ENCODE measurements at regions not wholly inside any gene's neighbourhood (a gene's known extent, or its start where the extent isn't known, plus 50 kb on each side); places are given as distances from the start of the nearest gene placed in this dataset.

GRCh38 chr16:51722467-51722866, 571.4 kb upstream of the SALL1 start:
- no peak for DNase-seq (ENCODE audit: low spot score)

- DNase-seq (ENCODE audit: low spot score): no peak
Observed at GRCh38 chr16:51719376-51719775, 568.3 kb upstream of the SALL1 start.

- no peak for DNase-seq (ENCODE audit: low spot score)
Observed at GRCh38 chr16:51716195-51716594, 565.1 kb upstream of the SALL1 start.

- no peak for DNase-seq (ENCODE audit: low spot score)
Observed at GRCh38 chr16:51713502-51713901, 562.4 kb upstream of the SALL1 start.

- DNase-seq (ENCODE audit: low spot score): no peak
Observed at GRCh38 chr16:51710905-51711563, 560.0 kb upstream of the SALL1 start.

- no peak for DNase-seq (ENCODE audit: low spot score)
Observed at GRCh38 chr16:51710186-51710585, 559.1 kb upstream of the SALL1 start.

GRCh38 chr16:51708861-51709260, 557.8 kb upstream of the SALL1 start:
- no peak for DNase-seq (ENCODE audit: low spot score)

GRCh38 chr16:51707666-51708065, 556.6 kb upstream of the SALL1 start:
- DNase-seq (ENCODE audit: low spot score): no peak

- DNase-seq (ENCODE audit: low spot score): no peak
Observed at GRCh38 chr16:51705142-51705541, 554.1 kb upstream of the SALL1 start.

DNA sequence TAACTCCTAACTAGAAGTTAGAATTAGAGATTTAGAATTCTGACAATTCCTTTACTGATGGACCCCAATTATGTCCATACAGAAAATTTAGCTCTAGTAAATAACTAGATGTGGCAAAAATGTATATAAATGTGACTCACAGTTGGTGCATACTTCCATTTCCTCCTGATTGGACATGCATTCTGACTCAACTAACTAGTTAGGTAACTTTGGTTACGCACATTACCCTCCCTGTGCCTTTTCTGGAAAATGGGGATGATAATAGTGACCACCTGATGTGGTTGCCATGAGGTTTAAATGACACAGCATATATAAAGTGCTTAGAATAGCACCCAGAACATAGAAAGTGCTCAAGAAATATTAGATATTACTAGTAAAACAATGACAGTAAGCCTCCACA, 550.0 kb upstream of the SALL1 start:
- DNase-seq (ENCODE audit: low spot score): no peak

DNA sequence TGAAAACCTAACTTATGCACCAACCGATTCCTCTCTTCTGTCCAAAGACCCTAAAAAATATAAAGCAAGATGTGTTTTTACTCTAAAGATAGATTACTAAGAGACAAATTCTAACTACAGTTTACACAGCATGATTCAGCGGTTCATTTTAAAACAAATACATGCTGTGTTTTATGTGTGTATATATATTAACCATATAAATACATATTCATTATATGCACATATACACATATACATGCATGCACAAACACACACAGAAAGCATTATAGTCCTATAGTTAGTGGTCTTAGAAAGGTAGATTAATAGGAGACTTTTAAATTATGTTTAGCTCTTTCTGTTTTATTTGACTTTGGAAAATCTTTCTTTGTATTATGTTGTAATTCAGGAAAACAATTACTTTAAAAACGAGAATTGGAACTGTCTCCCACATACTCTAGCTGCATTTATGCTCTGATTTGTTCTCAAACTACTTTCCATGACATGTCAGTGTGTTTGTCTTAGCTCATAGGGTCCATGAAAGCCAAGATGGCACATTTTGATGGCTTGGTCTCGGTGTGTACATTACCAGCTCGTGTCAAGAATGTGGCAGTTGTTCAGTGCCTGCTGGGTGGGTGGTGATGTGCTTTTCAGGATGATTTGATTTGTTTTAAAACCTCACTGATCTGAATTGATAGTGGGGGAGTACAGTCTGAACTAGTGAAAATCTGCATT, 548.8 kb upstream of the SALL1 start:
- no peak for DNase-seq (ENCODE audit: low spot score)

- DNase-seq (ENCODE audit: low spot score): no peak
Observed at GRCh38 chr16:51698647-51699046, 547.6 kb upstream of the SALL1 start.

DNA sequence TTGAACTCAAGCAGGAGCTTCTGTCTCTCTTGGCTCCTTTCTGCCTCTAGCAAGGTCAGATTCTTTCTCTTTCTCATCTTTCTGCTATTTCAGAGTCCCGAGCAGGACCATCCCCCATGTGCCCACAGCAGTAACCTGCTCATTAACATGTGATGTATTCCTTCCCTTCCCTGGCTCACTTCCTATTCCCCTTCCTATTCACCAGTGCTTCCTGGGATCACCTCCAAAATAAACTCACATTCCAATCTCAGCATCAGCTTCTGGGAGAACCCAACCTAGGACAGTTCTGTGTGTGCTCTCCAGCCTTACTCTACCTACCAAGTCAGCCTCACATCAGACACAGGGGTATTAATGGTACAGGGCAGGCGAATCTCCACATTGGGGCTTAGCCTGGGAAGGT, 546.4 kb upstream of the SALL1 start:
- DNase-seq (ENCODE audit: low spot score): no peak

DNA sequence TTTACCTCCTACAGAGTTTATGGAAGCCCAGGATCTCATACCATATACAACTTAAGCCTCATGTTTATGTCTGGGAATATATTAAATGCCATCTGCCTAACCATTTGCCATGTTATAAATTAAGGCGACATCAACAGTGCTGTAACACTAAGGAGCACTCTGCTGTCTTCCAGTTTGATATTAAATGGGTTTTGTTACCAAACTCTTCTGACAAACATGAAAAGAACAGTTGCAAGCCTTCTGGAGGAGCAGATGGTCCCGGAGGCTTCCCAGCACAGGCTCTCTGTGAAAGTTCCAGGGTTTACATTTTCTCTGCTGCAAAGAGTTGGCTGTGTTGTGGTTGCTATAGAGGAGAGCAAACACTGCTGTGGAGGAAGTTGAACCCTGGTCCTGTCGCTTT, 545.3 kb upstream of the SALL1 start:
- no peak for DNase-seq (ENCODE audit: low spot score)

DNA sequence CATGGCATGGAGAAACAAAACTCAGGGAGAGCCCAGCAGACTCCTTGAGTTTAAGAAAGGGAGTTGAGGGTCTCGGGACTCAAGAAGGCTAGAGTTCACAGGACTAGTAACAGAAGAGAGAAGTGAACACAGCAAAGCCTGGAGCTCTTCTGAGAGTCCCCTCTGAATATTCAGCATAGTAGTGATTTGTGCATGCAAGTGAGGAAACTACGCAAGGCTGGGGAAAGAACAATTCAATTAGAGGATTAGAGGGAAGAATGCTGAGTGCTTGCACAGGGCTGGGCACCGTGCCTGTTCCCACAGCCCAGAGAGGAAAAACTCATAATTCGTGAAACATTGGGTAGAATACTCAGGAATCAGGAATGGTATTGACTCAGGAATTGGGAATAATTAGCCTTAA, 540.0 kb upstream of the SALL1 start:
- DNase-seq (ENCODE audit: low spot score): no peak

- no peak for DNase-seq (ENCODE audit: low spot score)
Observed at GRCh38 chr16:51685498-51685897, 534.4 kb upstream of the SALL1 start.

- no peak for DNase-seq (ENCODE audit: low spot score)
Observed at GRCh38 chr16:51683882-51684281, 532.8 kb upstream of the SALL1 start.

DNA sequence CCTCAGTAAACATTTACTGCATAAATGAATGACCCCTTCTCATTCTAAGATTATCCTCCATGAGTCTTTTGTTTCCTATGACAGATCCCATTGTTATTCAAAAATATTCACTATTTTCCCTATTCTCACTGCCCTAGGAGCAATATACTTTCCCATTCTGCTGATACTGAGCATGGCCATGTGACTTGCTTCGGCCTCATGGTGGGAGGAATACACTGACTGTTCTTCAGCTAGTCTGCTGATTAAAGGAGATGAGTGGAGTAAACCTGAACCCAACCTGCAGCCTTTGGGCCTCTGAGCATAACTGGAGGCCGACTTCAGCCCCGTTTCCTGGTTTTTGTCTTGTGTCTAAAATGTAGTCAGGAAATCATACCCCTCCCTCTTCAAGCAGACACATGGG, 531.8 kb upstream of the SALL1 start:
- no peak for DNase-seq (ENCODE audit: low spot score)

DNA sequence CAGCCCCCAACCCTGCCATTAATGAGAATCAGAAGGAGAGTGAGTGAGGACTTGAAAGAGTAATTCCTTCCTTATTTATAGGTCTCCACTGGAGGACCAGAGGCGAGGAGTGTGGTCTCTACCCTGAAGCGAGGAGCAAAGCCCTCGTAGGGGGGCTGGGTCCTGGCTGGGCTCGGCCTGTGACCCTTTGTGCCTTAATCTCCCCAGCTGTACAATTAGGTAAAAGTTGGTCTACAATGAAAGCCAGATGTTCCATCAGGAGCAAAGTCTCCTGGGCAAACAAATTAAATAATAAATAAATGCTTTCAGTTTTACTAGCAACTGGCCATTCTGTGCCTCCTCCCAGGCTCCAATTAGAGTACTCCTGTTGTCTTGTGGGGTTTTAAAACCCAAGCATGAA, 523.5 kb upstream of the SALL1 start:
- DNase-seq (ENCODE audit: low spot score): no peak

- no peak for DNase-seq (ENCODE audit: low spot score)
Observed at GRCh38 chr16:51670527-51670926, 519.5 kb upstream of the SALL1 start.

DNA sequence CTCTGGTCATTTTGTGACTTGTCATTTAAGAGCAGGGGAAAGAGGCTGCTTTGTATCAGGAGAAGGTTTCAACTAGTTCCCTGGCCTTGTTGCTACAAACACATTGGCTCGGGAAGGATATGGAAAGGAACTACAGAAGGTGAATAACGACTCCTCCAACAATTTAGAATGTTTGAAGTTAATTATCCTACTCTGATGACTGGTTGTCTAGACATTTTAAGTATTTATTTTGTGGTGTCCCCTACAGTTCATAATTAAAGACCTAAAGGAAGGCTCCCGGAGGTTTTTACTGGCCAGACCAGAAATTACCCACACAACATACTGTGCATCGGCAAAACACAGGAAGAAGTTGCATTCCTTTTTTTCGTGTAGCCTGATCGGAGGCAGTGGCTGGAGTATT, 515.8 kb upstream of the SALL1 start:
- DNase-seq (ENCODE audit: low spot score): peak; percentile 11

DNA sequence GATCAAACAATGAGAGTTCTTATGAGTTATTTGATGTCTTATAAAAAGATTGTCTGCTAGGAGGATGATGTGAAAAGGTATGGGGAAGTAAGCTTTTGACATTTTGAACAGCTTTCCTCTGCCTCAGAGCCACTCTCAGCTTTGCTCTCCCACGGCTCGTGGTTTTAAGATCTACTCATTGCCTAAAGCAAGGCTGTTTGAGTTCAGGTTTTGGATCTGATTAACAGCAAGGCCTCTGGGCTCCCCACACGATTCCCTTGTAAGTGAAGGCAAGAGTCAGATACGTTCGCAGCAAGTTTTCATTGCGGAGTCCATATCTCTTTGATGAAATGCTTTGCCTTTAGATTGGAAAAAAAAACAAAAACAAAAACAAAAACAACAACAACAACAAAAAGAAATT, 515.0 kb upstream of the SALL1 start:
- no peak for DNase-seq (ENCODE audit: low spot score)

- DNase-seq (ENCODE audit: low spot score): no peak
Observed at GRCh38 chr16:51665436-51665998, 514.4 kb upstream of the SALL1 start.

- no peak for DNase-seq (ENCODE audit: low spot score)
Observed at GRCh38 chr16:51658531-51658930, 507.5 kb upstream of the SALL1 start.
